Stimulated activated CD8-positive, alpha-beta memory T cell treated with anti-CD3 and anti-CD28 coated beads, Interleukin-15, amount 100 ng/mL, for 4 hours (primary cell): ENCODE measurements at regions not wholly inside any gene's neighbourhood (a gene's known extent, or its start where the extent isn't known, plus 50 kb on each side); places are given as distances from the start of the nearest gene placed in this dataset.

Source experiments
- DNase-seq, 2 donors: peaks; one replicate each; pipeline ENCODE4 v3.0.0-alpha.2; 2020; ENCODE audit warnings: low read depth in 2 of 2

DNA sequence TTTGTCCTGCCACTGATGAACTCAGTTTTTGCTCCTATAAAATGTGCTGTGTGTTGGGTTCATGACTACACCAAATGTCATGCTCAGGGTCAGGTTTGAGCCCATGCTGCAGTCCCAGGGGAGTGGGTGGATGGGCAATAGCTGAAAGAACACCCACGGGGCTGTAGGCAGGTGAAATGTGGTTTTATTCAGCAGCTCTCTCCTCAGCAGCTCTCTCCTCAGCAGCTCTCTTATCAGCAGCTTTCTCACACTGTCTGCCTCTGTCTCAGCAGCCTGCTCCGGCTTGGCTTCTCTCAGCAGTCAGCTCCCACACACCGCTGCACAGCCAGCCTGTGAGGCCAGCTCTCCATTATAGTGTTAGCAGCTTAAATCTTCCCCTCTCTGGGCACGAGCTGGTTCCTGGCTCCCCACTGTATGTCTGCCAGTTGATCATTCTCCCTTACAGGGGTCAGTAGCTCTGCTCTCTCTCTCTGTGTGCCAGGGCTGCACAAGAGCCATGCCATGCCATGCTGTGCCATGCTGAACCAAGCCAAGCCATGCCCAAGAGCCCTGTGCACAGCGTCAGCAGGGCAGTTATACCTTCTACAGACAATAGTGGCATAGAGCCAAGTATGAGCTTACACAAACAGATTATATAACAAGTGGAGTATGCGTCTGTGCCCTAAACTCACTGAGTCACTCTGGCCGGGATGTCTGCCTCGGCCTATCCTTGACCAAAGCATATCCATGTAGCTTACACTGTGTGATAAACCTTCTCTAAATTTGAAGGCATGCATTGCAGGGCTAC is 303.3 kb upstream of the TMPO start:
- DNase-seq: no peak

DNA sequence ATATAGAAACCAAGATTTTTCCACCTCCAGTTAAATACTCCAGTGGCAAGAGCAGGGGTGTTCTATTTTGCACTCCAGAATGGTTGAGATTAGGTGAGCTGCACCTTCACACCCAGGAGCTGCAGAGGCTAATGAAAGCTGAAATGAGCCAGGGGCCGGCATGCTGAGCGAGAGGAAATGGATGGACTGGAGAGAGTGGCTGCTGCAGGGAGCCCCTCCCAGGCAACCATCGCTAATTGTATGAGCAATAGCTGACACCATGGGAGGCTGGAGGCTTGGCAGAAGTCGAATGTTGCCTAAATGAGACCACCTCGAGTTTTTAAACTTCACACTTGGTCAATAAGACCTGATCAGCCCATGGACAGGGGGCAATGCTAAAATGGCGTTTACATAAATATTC is 301.8 kb upstream of the TMPO start:
- no peak for DNase-seq

DNA sequence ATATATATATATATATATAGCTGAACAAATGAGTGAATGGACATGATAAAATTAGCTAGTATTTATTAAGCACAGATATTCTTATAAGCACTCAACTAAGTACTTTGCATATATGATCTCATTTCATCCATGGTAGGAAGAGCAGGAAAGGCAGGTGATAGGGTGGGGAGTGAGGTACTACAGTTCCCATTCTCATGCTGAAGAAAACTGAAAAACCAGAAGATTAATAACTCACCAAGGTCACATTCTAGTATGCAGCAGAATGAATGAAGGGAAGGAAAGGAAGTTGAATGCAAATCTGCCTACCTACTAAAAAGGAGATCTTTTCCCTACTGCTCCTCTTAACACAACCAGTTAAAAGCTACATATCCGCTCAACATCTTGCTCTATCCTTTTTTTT is 298.1 kb upstream of the TMPO start:
- DNase-seq: no peak

GRCh38 chr12:98220636-98221035 is 294.8 kb upstream of the TMPO start:
- no peak for DNase-seq

DNA sequence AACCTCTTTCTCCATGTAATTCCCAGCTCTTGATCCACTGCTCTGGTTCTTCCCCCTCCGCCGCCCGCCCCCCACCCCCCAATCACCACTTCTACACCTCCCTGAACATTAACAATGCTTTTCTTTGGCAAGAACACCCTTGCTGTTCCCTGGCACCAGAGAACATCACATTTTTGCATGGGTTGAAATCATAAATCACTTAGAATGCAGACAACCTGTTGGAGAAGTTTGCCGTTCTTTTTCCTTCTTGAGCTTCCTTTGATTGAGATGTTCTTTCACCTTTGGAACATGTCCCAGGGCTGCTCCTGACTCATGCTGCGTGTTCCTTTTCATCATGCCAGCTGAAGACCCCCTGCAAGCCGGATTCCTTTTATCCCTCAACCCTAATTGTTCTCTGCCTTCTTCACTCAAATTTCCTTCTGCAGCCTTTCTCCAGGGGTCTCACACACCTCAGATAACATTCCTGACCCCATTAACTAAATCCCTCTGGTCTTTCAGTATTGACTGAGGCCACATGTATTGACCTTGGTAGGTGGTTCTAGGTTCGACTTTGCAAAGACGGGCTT is 294.1 kb upstream of the TMPO start:
- no peak for DNase-seq

DNA sequence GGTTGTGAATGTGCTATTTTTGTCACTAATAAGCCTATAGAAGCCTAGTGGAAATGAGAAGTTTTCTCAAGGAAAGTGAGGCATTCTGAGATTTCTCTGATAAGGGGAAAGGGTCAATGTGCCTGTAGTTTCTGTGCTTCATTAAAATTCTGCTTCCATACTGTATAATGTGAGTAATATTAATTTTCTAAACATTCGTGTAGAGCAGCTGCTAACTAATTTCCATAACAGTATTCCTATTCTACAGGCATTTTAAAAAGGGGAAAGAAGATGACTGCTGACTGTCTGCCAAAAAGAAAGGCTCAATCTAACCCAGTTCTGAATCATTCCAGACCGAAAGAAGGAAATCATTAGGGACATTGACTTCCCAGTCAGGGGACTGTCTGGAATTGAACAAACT is 293.3 kb upstream of the TMPO start:
- no peak for DNase-seq

DNA sequence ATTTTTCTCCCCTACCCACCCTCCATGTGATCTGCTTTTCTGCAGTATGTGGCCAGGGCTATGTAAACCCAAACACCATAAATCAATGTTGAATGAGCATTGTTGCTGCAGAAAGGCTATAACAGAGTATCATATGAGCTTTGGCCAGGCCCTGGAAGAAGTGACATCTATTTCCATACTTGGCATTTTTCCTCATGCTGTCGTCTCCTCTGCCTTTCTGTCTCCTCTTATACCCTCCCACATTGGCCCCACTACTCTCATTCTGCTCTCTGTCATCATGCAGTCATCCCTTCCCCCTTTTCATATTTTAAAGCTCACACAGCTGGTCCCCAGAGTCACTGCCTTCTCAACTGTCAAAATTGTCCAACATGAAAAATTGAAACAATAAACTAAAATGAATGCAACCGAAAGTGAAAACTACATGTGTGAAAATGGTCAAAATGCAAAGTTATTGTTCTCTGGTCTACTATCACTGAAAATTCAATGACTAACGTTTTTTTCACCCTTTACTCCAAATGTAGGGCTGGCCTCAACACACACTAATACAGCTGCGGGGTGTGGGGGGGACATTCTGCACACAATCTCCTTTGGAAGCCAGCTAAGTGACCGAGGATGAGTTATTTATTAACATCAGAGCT is 290.7 kb upstream of the TMPO start:
- DNase-seq: no peak

- no peak for DNase-seq
Measured at GRCh38 chr12:98227162-98227561, 288.2 kb upstream of the TMPO start.

- no peak for DNase-seq
Measured at GRCh38 chr12:98228683-98229539, 286.5 kb upstream of the TMPO start.

- no peak for DNase-seq
Measured at GRCh38 chr12:98229540-98229924, 285.9 kb upstream of the TMPO start.

GRCh38 chr12:98232753-98233390 is 282.5 kb upstream of the TMPO start:
- no peak for DNase-seq

- DNase-seq: no peak
Measured at GRCh38 chr12:98235301-98235700, 280.1 kb upstream of the TMPO start.

DNA sequence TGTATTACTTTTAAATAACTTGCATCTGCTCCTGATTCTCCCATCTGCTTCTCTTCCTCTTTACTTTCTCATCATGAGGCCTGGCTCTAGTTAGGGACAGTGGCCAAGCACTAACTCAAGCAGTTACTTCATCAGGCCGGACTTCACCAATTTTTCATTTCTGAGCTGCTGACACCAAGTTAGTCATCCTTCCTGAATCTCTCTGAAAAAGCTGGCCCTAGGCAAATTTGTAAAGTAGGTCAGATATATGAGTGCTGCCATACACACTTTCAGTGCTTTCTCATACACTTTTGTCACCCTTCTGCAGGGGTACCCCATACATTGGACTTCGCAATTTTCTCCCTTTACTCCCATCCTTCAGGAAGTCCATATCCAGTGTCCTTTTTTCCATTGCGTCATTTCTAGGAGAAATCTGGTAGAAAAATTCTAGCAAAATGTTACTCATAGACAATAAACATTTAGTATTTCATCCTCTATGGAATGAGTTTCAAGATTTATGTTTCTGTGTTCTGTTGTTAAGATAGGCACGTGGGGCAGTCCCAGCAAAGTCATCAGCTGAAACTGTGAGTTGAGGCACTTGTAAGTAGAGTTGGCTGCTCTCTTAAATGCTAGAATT is 276.8 kb upstream of the TMPO start:
- no peak for DNase-seq

GRCh38 chr12:98243190-98243589 is 272.2 kb upstream of the TMPO start:
- no peak for DNase-seq

DNA sequence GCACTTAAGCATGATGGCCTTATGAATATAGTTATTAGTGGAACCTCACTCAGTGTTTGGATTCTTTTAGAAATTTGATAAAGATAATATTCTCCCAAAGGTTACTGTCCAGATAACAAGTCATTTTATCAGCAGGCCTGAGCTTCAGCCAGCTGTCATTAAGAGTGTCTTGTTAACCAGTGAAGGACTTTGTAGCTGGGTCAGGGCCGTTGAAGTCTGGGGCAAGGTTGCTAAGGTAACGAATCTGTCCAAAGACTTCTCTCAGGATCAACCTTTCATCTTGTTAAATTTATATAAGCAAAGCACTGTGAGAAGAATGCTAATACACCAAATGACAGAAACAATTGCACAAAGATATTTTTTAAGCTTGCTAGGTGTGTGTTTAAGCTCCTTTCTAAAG is 271.3 kb upstream of the TMPO start:
- no peak for DNase-seq

GRCh38 chr12:98253207-98254037 is 262.0 kb upstream of the TMPO start:
- no peak for DNase-seq

DNA sequence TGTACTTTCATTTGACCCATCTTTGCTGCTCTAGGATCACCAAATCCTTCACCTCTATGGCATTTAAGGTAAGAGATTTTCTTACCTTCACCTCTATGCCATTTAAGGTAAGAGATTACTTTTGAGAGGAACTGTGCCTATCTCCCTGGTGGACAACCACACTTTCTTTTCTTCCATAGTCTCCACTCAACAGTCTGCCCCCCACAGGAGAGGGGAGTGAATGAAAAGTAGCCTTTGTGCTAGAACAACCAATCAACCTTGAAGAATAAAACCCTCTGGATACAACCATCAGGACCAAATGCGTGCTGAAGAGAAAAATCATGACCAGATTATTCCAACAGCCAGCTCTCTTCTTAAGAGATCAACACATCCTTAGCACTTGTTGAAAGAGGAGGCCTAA is 258.6 kb upstream of the TMPO start:
- DNase-seq: no peak

DNA sequence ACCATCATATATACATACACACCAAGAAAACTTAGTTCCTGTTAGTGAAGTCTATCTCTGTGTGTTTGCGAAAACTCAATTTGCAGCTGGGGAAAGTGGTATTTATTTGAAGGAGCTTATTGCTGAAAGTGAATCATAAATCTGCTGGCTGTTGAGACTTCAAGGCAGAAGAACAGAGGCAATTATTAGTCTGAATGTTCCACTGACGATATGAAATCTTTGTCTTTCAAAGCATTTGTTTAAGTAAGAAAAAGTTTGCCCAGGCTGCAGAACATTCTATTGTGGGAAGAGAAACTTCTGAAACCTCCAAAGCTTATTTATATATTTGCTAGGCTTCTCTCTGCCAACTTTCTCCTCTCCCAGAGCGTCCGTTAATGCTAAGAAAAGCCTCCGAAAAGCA is 255.7 kb upstream of the TMPO start:
- no peak for DNase-seq

DNA sequence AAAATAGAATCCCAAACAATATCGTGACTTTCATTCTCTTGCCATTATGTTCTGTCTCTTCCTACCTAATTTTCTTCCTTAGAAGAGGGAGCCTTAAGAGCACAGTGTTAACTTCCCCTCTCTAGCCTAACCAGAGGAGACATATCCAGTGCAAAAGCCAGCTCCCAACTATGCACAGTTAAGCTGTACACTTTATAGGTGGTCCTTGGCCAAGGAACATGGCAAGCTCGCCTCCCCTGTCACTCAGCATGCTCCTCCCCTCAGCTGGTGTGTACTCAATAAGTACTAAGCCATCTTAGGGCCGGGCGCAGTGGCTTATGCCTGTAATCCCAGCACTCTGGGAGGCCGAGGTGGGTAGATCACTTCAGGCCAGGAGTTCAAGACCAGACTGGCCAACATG is 255.1 kb upstream of the TMPO start:
- DNase-seq: no peak

DNA sequence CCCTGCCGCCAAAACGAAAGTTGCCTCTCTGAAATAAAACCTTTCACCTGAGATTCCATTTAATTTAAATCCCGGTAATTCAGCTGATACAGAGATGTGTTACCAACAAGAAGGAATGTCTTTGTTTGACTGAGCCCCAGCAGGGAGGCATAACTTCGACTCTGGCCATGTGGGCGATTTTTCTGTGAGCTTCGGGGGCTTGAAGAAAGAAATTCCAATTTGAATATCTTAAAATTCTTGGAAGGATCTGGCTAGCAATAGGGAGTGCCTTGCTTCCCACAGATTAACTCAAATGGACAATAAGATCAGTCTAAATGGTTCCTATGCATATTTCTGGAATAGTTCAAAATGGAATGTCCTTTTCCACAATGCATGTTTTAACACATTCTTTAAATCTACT is 252.5 kb upstream of the TMPO start:
- no peak for DNase-seq
